ENCODE measurements at regions not wholly inside any gene's neighbourhood (a gene's known extent, or its start where the extent isn't known, plus 50 kb on each side); places are given as distances from the start of the nearest gene placed in this dataset.
"Not testable (repeated sequence)": the region's sequence is repeated elsewhere in the genome, so short reads cannot be mapped to it uniquely, and the experiment has no call there.

DNA sequence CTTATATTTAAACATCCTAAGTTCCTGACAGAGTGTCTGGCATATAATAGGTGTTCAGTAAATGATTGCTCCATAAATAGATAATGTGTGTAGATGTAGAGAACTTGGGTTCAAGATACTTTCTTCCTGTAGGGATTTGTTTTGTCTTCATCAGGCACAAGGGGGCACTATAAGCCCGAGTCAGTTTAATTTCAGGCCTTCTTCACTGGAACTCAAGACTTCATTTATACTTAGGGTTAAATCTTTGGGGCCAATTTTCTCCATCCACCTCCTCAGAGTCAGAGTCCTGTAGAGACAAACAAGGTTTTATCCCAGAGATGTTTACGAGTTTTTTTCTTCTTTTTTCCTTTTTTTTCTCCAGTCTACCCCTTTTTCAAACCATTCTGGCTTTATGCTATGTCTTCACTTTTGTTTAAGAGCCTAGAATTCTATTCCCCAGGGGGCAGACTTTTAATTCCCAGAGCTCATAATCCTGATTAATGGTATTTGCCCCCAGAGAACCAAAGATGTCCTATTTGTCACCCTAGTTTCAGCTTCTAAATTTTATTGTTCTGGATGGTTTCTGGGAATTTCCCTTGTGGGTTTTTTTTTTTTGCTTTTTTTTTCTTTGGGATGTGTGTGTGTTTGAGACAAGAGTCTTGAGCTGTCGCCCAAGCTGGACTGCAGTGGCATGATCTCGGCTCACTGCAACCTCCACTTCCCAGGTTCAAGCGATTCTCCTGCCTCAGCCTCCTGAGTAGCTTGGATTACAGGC, 88.4 kb downstream of the HFE start:
- DNase-seq, result peak; percentile 61 to 74

DNA sequence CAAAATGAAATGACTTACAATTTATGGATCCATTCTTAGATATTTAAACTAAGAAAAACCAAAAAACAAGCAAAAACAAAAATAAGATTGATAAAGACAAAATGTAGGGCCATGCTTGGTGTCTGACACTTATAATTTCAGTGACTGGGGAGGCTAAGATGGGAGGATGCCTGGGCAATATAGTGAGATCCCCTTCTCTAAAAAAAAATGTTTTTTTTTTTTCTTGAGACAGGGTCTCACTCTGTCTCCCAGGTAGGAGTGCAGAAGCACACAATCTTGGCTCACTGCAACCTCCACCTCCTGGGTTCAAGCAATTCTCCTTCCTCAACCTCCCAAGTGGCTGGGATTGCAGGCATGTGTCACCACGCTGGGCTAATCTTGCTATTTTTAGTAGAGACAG, 92.4 kb downstream of the HFE start:
- no peak for DNase-seq

DNA sequence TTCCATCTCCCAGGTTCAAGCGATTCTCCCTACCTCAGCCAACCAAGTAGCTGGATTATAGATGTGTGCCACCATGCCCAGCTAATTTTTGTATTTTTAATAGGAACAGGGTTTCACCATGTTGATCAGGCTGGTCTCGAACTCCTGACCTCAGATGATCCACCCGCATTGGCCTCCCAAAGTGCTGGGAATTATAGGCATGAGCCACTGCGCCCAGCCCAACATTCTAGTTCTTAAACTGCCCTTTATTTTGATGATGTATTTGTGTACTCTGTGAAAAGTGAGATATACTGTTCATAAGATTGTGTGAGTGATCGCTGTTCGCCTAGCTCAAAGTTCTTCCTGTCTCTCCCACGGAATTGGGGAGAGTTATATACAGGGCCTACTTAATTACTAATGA, 93.1 kb downstream of the HFE start:
- no peak for DNase-seq

DNA sequence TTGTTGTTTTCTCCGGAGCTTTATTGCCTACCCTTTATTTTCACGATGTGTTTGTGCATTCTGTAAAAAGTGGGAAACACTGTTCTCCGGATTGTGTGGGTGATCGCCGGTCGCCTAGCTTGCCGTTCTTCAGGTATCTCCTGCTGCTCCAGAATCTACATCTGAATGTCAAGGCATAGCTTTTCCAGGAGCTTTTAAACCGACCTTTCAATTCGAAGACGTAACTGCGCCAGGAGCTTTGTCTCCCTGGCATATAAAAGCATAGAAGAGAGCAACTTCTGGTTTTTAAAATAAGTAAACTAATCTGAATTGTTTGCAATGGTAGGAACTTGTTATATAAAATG, 96.0 kb downstream of the HFE start:
- DNase-seq, result no peak

DNA sequence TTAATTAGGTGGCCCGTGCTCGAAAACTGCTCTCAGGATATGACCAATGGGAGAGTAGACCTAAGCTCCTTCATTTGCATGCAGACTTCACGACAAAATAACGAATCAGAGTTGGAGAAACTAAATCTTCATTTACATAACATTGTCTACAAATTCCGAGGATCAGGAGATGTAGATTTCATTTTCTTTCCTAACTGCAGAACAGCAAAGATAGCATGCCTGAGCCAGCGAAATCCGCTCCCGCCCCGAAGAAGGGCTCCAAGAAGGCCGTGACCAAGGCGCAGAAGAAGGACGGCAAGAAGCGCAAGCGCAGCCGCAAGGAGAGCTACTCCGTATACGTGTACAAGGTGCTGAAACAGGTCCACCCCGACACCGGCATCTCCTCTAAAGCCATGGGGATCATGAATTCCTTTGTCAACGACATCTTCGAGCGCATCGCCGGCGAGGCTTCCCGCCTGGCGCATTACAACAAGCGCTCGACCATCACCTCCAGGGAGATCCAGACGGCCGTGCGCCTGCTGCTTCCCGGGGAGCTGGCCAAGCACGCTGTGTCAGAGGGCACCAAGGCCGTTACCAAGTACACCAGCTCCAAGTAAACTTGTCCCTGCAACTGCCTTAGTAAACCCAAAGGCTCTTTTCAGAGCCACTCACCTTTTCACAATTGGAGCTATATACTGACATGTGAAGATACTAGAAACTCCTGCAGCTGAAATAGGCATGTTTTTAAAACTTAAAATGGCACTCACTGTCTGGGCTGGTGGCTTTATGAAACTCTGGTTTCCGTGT, 96.5 kb downstream of the HFE start:
- DNase-seq, result no peak

DNA sequence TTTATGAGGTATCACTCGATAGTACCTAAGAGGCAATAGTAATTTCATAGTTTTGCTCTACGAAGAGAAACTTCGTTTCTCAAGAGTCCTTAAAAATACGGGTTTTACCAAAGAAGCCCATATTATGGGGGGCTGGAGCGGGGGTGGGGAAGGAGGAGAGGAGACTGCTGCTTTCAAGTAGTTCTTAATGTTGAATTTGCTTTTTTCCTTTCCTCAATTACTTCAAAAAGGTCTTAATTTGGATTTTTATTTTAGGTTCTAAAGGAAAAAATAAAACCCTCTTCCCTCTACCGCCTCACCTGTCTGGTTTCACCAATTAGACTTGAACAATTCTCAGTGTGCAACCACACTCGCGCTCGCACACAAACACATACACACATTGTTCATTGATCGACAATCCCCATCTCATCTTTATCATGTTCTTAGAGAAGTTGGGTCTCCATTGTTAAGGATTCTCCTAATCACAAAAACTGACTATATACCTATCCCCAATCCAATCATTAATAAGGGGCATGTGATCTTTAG, 97.2 kb downstream of the HFE start:
- DNase-seq, result no peak

DNA sequence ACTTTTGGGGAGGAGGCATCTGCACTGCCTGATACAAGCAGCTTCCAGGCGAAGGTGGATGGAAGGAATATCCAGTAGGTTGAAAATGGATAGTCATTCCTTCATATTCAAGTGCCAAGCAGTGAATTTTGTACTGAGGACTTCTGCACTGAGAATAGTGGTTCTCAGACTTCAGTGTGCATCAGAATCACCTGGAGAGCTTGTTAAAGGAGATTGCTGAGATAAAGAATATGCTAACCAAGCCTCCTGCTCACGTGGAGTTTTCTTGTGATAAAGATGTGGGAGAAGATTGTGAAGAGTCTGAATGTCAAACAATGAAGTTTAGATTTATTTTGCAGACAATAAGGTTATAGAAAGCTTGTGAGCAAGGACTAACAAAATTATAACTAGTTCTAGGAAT, 97.8 kb downstream of the HFE start:
- DNase-seq, result no peak

DNA sequence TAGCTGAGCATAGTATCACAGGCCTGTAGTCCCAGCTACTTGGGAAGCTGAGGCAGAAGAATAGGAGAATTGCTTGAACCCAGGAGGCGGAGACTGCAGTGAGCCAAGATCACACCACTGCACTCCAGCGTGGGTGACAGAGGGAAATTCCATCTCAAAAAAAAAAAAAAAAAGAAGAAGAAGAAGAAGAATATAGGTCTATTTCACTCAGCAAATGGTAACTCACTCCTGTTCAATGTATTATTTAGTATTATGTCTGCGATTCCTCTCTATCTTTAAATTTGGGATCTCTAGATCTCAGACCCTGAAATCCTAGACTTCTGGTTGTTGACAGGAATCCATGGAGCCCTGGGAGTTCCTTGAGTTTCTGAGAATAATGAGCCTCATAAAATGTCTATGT, 98.6 kb downstream of the HFE start:
- no peak for DNase-seq

DNA sequence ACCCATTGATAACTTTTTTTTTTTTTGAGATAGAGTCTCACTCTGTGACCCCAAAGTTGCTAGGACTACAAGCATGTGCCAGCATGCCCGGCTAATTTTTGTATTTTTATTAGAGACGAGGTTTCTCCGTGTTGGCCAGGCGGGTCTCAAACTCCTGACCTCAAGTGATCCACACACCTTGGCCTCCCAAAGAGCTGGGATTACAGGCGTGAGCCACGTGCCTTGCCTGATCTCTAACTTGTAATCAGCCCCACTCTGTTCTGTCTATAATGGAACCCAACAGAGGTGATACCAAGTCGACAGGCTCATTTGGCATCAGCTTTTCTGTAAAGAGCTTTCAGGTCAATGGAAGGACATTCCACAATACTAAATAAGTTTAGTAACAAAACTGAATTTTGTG, 99.4 kb downstream of the HFE start:
- no peak for DNase-seq

DNA sequence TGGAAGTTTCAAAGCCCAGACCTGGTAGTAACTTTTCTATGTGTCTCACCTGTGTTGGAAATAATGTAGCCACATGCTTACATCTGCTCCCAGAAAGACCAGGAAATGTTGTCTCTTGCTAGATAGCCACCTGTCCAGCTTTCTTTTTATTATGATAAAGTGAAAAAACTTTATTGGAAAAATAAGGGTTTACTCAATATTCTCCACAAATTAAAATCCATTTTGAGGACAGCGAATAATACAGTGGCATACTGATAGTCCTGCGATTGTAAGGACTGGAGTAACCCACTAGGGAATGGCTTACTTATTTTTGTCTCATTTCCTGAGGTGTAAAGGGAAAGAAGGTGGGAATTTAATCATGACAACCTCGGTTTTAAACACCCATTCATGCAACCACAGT, 100.1 kb downstream of the HFE start:
- no peak for DNase-seq

DNA sequence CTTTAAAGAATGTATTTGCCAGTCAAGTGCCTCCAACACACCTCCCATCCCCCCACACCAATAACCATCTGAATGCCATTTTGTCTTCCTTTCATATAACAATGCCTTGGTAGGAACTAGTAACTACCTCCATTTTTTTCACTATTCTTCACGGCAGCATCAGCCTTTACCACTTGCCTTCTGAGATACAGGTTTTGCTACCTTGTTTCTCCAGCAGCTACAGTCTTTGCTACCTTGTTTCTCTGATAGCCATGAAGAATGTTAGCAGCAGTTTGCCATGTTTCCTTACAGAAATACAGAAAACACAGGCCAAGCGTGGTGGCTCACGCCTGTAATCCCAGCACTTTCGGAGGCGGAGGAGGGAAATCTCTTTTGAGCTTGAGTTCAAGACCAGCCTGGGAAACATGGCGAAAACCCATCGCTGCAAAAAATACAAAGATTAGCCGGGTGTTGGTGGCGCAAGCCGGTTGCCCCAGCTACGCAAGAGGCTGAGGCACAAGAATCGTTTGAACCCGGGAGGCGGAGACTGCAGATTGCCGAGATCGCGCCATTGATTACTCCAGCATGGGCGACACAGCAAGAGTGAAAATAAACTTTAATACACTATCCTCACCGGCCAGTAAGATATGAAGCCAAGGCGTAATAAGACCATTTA, 100.9 kb downstream of the HFE start:
- peak; percentile 30 to 49 for DNase-seq

DNA sequence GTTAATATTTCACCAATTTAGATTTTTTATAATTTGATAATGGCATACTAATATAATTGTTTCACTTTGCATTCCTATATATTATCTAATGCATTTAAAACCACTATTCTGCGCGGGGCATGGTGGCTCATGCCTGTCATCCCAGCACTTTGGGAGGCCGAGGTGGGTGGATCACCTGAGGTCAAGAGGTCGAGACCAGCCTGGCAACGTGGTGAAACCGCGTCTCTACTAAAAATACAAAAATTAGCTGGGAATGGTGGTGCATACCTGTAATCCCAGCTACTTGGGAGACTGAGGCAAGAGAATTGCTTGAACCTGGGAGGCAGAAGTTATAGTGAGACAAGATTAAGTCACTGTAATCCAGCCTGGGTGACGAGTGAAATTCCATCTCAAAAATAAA, 104.3 kb downstream of the HFE start:
- DNase-seq, result not testable (repeated sequence)

DNA sequence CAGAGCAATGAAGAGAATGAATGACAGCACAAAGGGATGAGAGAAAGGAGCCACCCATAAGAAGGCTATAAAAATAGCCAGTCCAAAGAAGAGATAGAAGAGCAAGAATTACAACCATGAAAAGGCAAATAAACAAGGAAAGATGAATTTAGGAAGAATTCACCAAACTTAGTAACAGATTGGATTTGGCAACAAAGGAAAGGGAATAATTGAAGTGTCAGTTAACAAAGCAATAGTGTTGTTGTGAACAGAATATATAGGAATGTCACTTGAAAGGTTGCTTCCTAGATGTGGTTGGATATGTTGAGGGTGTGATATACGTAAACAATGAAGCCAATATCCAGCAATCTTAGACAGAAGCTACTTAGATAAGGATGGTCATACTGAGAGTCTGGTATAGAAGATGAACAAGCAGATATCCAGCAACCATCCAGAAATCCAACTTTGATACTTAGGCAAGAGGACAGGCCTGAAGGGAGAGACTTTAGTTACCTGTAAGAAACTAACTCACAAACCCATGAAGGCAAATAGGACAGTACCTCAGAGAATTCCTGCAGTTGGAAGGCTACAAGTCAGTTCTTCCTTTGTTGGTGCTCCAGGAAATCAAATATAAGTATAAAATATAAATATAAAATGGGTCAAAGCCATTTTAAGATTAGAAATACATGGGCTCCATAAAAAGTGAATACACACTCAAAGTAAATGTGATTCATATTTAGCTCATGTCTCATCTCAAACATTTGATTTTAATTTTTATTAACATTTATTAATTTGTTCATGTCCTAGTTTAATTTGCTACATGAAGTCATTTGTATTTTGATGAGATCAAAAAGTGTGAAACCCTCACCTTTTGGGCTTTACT, 106.5 kb downstream of the HFE start:
- no peak for DNase-seq

DNA sequence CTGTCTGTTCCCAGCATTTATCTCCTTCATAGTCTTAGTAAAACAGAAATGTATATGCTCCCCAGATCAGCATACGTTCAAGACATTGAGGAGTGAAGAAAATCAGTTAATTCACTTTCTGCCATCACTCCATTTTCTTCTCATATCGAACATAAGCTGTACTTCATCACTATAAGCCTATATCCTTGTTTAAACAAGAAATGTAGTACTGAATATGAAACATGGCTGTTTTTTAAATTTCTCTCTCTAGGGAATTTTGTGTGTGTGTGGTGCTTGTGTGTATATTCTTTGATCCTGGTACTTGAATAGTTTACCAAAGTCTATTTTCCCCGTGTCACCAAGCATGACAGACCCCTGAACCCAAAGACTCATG, 107.1 kb downstream of the HFE start:
- DNase-seq, result no peak

DNA sequence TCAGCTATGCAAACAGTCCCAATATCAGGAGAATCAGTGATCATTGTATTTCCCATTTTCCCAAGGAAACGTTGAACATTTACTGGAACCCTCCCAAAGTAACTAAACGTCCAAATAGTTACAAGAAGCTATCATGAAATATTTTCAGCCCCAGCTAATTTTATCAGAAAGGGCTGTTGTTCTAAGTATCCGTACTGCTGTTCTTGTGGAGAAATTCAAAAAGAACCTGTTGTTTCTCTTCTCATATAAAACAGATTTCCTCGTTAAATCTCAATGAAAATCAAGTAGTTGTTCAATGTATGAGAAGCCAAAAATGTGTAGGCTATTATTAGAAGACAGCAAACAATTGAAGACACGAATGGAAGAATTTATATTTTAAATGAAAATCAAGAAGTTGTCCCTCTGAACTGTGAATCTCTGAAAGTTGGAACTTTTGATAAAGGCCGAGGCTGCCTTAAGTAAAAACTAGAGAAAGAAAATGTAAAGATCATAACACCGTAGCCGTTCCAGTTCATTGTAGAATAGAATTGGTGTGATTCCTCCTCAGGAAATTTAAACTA, 107.7 kb downstream of the HFE start:
- no peak for DNase-seq

DNA sequence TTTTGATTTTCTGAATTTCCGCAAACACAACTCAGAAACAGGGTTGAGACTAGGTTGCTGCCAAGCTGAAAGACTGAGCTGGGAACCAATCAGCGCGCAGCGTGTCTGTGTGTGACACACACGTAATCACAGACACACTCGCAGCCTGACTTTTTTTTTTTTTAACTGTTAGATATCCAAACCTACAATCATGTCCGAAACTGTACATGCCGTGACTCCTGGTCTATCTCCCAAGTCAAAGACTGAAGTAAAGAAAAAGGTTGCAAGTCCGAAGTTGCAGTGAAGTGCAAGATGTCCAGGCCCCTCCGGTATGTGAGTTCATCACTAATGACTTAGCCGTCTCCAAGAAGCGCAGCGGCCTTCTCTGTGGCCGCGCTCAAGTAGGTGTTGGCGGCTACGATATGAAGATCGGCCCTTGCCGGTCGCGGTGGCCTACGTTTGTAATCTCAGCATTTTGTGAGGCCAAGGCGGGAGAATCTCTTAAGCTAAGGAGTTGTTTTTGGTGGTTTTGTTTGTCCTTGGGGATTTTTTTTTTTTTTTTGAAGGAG, 108.2 kb downstream of the HFE start:
- DNase-seq, result peak in 1 of 2 experiments; percentile 49

DNA sequence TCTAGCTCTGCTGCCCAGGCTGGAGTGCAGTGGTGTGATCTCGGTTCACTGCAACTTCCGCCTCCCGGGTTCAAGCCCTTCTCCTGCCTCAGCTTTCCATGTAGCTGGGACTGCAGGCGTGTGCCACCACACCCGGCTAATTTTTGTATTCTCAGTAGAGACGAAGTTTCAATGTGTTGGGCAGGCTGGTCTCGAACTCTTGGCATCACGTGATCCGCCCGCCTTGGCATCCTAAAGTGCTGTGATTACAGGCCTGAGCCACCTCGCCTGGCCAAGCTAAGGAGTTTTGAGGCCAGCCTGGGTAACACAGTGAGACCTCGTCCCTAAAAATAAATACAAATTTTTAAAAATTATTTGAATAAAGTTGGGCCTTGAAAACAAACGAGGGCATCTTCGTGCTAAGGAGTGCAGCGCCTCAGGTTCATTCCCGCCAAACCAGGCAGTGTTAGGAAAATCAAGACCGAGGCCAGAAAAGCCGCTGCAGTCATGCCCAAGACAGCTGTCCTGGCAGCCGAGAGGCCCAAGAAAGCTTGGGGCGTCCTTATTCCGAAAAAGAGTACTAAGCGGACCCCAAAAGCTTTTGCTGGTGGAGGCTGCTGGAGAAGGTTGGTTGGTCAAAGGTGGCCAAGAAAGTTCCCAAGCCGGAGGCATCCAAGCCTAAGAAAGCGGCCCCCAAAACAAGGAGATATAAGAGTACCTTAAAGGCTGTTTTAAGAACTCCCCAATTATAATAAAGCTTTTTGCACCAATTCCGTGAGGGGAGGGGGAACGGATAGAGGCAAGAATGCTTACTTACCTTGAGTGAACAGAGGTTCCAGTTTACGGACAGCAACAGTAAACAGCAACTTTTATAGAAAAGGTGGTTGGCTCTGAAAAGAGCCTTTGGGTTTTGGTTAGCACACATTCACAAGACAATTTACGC, 109.0 kb downstream of the HFE start:
- DNase-seq, result peak in 1 of 2 experiments; percentile 23

DNA sequence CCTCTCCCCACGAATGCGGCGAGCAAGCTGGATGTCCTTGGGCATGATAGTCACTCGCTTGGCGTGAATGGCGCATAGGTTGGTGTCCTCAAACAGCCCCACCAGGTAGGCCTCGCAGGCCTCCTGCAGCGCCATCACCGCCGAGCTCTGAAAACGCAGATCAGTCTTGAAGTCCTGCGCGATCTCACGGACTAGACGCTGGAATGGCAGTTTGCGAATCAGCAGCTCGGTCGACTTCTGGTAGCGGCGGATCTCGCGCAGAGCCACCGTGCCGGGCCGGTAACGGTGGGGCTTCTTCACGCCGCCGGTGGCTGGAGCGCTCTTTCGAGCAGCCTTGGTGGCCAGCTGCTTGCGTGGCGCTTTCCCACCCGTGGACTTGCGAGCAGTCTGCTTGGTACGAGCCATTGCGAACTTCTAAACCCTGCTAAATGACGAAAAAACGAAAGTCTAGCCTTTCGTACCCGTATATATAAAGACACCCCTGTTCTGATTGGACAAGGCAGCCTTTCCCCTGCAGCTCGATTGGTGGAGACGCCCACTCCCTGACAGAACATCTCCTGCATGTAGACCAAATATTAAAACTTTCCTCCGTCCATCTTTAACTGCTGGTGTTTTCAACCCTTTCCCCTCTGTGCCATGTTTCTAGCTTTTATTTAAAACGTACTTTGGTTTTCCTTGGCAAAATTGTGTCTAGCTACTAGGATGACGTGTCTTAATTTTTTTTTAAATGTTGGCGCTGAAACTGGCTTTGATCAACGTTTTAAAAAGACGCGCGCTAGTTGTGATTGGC, 109.8 kb downstream of the HFE start:
- DNase-seq, result peak; percentile 70 to 88

DNA sequence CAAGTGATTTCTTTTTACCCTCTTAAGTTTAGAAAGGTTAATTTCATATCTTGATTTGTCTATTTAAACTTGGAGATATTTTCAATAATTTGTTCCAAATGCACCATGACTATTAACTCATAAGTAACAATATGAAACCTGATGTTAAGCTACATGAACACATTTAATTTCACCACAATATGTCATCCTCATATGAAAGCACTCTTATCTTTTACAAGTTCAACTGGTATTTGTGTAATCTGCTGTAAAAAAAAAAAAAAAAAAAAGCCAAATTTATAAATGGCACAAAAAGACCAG, 110.4 kb downstream of the HFE start:
- no peak for DNase-seq

DNA sequence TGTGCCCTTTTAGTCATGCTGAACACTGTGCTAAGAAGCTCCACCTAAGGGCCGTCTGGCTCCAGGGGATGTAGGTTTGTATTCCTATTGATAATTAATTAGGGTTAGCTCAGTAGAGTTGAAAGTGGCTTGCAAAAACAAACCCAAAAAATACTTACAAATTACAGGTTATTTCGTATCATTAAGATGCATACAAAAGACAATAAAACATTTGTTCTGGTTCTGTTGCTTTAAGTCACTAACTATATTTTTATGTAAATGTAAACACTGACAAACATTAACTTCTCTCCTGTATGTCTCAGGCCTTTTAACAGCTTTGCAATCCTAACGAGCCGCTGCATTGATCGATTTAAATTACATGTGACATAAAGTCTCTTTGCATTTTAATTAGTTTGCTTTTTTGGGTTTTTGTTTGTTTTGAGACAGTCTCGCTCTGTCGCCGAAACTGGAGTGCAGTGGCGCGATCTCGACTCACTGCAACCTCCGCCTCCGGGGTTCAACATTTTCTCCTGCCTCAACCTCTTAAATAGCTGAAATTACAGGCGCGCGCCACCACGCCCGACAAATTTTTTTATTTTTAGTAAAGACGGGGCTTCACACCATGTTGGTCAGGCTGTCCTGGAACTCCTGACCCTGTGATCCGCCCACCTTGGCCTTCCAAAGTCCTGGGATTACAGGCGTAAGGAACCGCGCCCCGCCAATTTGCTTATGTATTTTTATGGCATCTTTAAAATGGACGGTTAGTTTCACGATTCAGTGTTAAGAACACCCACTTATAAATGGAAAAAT, 110.9 kb downstream of the HFE start:
- DNase-seq, result peak; percentile 40 to 59
